ENCODE measurements at regions not wholly inside any gene's neighbourhood (a gene's known extent, or its start where the extent isn't known, plus 50 kb on each side); places are given as distances from the start of the nearest gene placed in this dataset.

- Histone ChIP-seq H3K79me2 (ENCODE audit: control insufficient read depth in 1 of 2, insufficient read depth in 2 of 2, low read length in 2 of 2) (no peaks in the 10 kb centered on the region), H4K91ac (replicated peaks; ENCODE audit: insufficient read length, low read length) (no peak overlapping the region), H3K9ac (replicated peaks in 1 of 4; ENCODE audit: extremely low read depth in 1 of 4, low read depth in 3 of 4, low read length in 3 of 4) (no peak overlapping the region), H4K5ac (ENCODE audit: insufficient read length, low read depth, low read length) (no peak overlapping the region), H3K79me1 (ENCODE audit: low read depth, low read length) (no peaks in the 10 kb centered on the region), H2BK5ac (ENCODE audit: low read depth, low read length) (no peak overlapping the region), H2BK20ac (ENCODE audit: low read length) (no peak overlapping the region), H3K9me3 (ENCODE audit: insufficient read depth in 2 of 2, low read depth in 1 of 2, low read length in 1 of 2) (no peaks in the 10 kb centered on the region), H3K4me1 (replicated peaks in 1 of 4; ENCODE audit: control insufficient read depth in 3 of 4, insufficient read depth in 4 of 4, low read length in 3 of 4) (no peaks in the 10 kb centered on the region), H2BK15ac (ENCODE audit: low read length) (no peak overlapping the region), H2BK120ac (replicated peaks; ENCODE audit: low read depth, low read length) (no peak overlapping the region), H3K18ac (ENCODE audit: extremely low read depth, low read length) (no peak overlapping the region), H3K4me2 (ENCODE audit: insufficient read depth in 1 of 2, low read depth in 2 of 2, low read length in 2 of 2) (no peak overlapping the region), H3K56ac (replicated peaks; ENCODE audit: insufficient read length, low read depth, low read length) (no peak overlapping the region), H3K36me3 (ENCODE audit: control insufficient read depth in 2 of 4, insufficient read depth in 4 of 4, low read length in 3 of 4) (no peaks in the 10 kb centered on the region), H2AFZ (ENCODE audit: low read length) (no peak overlapping the region), H2AK5ac (ENCODE audit: low read depth, low read length) (no peak overlapping the region), H3K4ac (replicated peaks; ENCODE audit: insufficient read length, low read depth, low read length) (no peak overlapping the region), H3K14ac (ENCODE audit: insufficient read length) (no peak overlapping the region), H3K23me2 (ENCODE audit: low read depth, low read length) (no peaks in the 10 kb centered on the region; the same call in 1 of the 2 replicates), H4K8ac (ENCODE audit: extremely low read depth, insufficient read depth, low read length) (peak overlapping the region; percentile 38; the same call in 1 of the 2 replicates), H3K4me3 (ENCODE audit: extremely low read depth in 1 of 4, insufficient read depth in 2 of 4, low read depth in 3 of 4, low read length in 4 of 4) (no peak overlapping the region), H3K27me3 (replicated peaks in 1 of 4; ENCODE audit: control insufficient read depth in 3 of 4, extremely low read depth in 1 of 4, insufficient read depth in 3 of 4, low read length in 3 of 4) (no peaks in the 10 kb centered on the region), H4K20me1 (replicated peaks in 1 of 2; ENCODE audit: control insufficient read depth in 1 of 2, insufficient read depth in 2 of 2, low read length in 2 of 2) (no peaks in the 10 kb centered on the region), H3K27ac (ENCODE audit: low read depth, low read length) (no peak overlapping the region), H2BK12ac (ENCODE audit: low read depth, low read length) (no peak overlapping the region), H3K23ac (ENCODE audit: insufficient read length) (no peak overlapping the region)
- DNase-seq (ENCODE audit: low read depth in 1 of 2, low spot score in 2 of 2) (no peak), FAIRE-seq (no peak)
- TF ChIP-seq CTBP2 (IDR thresholded peaks at IDR 0.05; ENCODE audit: borderline replicate concordance, insufficient read depth, insufficient read length, low read length) (no peak), TCF12 (IDR thresholded peaks at IDR 0.05; ENCODE audit: low read depth, low read length) (no peak), ZNF274 (IDR thresholded peaks at IDR 0.05; ENCODE audit: borderline replicate concordance, extremely low read depth, low read length) (no peak), ATF3 (IDR thresholded peaks at IDR 0.05; ENCODE audit: insufficient read depth, low read depth, low read length) (no peak), YY1 (IDR thresholded peaks at IDR 0.05; ENCODE audit: low read depth, low read length) (no peak)
- WGBS, 2 experiments (ENCODE audit: extremely low coverage in 1 of 2, insufficient coverage in 1 of 2, insufficient read length in 1 of 2, insufficient replicate concordance in 2 of 2, low coverage in 1 of 2, low lambda C conversion rate in 2 of 2, missing lambda C conversion rate in 1 of 2), result 95% methylated on average over 6 of the region's 6 CpGs; no CpG with 5 or more reads in 1 of the 2 experiments
- POLR2A ChIA-PET (ENCODE audit: partially characterized antibody), result no interaction called here
- CTCF ChIA-PET (ENCODE audit: partially characterized antibody), result interaction anchor here (1.2 to 5.2 kb wide), 3 partner anchors 27 to 103 kb away, joined by 3 to 34 read pairs (median 5); no protein-coding TSS in a partner anchor
These were observed 262.7 kb upstream of the KCNH8 start for GRCh38 chr3:18885612-18886011.

Data from H1 (cell line).